ENCODE measurements at regions not wholly inside any gene's neighbourhood (a gene's known extent, or its start where the extent isn't known, plus 50 kb on each side); places are given as distances from the start of the nearest gene placed in this dataset.
A peak's percentile ranks its signal among the peaks of the same experiment; 100 is the strongest.
"Not testable (repeated sequence)": the region's sequence is repeated elsewhere in the genome, so short reads cannot be mapped to it uniquely, and the experiment has no call there.

DNA sequence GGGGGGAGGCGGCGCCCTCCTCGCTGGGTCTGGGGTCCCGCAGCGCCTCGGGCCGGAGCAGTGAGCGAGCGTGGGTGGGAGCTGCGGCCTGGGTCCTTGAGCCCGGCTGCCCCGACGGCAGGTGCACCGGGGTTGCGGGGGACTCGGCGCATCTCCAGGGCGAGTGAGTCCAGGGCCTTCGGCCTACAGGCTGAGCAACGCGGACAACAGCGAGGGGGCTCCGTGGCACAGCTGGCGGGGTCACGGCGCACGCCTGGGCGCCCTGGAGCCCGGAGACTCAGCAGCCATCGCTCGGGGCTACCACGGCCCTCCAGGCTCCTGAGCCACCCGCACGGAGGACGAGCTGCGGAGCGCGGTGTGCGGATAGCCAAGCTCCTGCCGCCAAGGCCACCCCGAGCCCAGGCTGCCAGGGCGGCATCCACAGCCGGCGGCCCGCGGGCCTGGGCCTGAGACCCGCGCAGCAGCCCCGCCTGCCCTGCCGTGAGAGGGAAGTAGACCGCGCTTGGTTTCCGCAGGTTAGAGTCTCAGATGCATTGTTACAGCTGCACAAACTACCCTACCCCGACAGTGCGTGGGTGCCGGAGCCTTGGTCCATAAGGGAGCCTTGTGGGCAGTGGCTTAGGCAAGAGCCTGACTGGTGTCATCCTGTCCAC is 253.9 kb upstream of the SGCG start:
- no peak for DNase-seq
- ATAC-seq (ENCODE audit: poor library complexity): peak; percentile 38
- intact Hi-C loops (cut with DNase I): no loop called here

- ATAC-seq (ENCODE audit: poor library complexity); intact Hi-C loops (cut with DNase I); DNase-seq: not testable (repeated sequence)
Observed at GRCh38 chr13:22927845-22928244, 252.9 kb upstream of the SGCG start.

- DNase-seq: no peak
- intact Hi-C loops (cut with DNase I): no loop called here
- ATAC-seq (ENCODE audit: poor library complexity): no peak
Observed at GRCh38 chr13:22929381-22930126, 251.2 kb upstream of the SGCG start.

DNA sequence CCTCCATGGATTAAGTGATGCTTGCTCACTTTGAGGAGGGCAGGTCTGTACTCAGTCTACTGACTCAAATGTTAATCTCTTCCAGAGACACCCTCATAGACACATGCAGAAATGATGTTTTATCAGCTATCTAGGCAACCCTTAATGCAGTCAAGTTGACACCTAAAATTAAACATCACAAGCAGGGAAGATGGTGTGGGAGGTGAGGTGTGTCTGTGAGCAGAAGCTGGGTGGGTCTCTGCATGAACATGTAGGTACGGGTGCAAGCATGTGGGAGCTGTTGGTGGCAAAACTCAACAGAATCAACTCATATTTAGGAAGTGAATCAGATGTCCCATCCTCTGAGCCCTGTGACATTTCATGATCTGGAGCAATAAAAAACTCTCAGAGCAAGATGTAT is 249.2 kb upstream of the SGCG start:
- no peak for ATAC-seq (ENCODE audit: poor library complexity)
- intact Hi-C loops (cut with DNase I): no loop called here

GRCh38 chr13:22932632-22933412 is 248.0 kb upstream of the SGCG start:
- DNase-seq; intact Hi-C loops (cut with DNase I); ATAC-seq (ENCODE audit: poor library complexity): not testable (repeated sequence)

More for the DNA sequence above, 249.2 kb upstream of the SGCG start:
- no peak for DNase-seq

DNA sequence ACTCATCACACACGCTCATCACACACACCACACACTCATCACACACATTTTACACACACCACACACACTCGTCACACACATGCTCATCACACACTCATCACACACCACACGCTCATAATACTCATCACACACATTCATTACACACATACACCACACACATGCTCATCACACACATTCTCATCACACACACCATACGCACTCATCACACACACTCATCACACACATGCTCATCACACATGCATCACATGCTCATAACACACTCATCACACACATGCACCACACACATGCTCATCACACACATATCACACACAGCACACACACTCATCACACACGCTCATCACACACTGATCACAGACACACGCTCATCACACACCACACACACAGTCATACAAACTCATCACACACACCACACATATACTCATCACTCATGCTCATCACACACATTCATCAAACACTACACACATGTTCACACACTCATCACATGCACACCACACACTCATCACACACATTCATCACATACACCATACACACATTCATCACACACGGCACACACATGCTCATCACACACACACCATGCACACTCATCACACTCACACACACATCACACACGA is 247.1 kb upstream of the SGCG start:
- DNase-seq: no peak
- ATAC-seq (ENCODE audit: poor library complexity): no peak
- intact Hi-C loops (cut with DNase I): no loop called here

- ATAC-seq (ENCODE audit: poor library complexity): no peak
- intact Hi-C loops (cut with DNase I): no loop called here
- no peak for DNase-seq
Observed at GRCh38 chr13:22934744-22935523, 245.8 kb upstream of the SGCG start.

DNA sequence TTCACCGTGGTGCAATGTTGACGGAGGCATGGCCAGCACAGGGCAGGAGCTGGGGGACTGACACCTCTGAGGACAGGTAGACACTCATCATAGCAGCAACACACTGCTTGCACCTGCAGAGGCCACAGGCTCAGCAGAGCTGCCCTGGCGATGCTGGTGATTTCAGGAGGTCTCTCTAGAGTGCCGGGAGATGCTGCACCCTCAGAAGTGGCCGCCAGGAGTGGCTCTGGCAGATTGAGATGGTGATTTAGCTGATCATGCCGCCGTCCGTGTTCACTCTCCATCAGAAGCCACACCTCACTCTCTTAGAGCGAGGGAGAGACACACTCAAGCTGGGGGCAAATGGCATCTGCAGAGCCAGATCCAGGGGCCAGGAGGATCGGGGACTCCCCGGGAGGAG is 244.6 kb upstream of the SGCG start:
- intact Hi-C loops (cut with DNase I): no loop called here
- ATAC-seq (ENCODE audit: poor library complexity) (no peak), DNase-seq (no peak)

GRCh38 chr13:22937241-22937640 is 243.5 kb upstream of the SGCG start:
- ATAC-seq (ENCODE audit: poor library complexity): no peak
- intact Hi-C loops (cut with DNase I): no loop called here
- DNase-seq: no peak

- intact Hi-C loops (cut with DNase I): no loop called here
- no peak for DNase-seq
- no peak for ATAC-seq (ENCODE audit: poor library complexity)
Observed at GRCh38 chr13:22937953-22938352, 242.8 kb upstream of the SGCG start.

- ATAC-seq (ENCODE audit: poor library complexity): no peak
- intact Hi-C loops (cut with DNase I): no loop called here
- DNase-seq: no peak
Observed at GRCh38 chr13:22938576-22938975, 242.2 kb upstream of the SGCG start.

GRCh38 chr13:22939157-22939556 is 241.6 kb upstream of the SGCG start:
- DNase-seq: no peak
- ATAC-seq (ENCODE audit: poor library complexity): no peak

GRCh38 chr13:22940090-22940710 is 240.6 kb upstream of the SGCG start:
- DNase-seq: no peak
- no peak for ATAC-seq (ENCODE audit: poor library complexity)
- intact Hi-C loops (cut with DNase I): no loop called here

More at GRCh38 chr13:22939157-22939556, 241.6 kb upstream of the SGCG start:
- intact Hi-C loops (cut with DNase I): no loop called here

DNA sequence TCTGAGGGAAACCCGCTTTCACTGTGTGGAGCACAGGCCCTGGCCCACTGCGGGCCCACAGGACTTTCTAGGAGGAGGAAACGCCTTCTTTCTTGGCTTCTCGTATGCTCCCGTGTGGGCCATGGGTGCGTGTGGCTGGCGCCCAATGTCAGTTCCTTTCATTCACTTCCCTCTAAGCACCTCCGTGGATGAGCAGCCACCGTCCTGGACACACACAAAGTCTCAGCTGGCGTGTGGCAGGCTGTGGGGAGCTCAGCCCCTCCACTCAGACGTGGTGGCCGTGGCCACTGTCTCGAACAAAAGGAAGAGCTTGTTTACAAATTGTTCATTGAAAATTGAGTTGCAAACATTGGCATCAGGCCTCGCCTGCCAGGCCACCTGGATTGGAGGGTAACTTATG is 240.0 kb upstream of the SGCG start:
- DNase-seq (no peak), ATAC-seq (ENCODE audit: poor library complexity) (no peak)
- intact Hi-C loops (cut with DNase I): no loop called here

DNA sequence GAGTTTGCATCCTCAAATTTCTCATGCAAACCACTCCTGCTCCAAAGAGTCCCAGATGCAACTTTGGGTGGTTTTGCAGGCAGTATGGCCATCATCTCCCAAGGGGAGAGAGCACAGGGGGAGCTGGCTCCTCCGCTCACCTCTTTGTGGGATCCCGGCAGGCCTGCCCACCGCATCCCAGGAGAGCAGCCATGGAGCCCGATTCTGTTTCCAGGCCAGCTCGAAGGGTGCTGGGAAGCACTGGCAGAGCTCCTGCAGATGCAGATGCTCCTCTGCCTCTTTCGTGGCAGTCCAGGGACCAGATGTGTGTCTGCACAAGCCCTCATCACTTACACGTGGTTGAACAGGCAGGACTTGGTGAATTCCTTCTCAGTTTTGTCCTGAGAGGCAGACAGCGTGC is 239.3 kb upstream of the SGCG start:
- ATAC-seq (ENCODE audit: poor library complexity); intact Hi-C loops (cut with DNase I); DNase-seq: not testable (repeated sequence)

DNA sequence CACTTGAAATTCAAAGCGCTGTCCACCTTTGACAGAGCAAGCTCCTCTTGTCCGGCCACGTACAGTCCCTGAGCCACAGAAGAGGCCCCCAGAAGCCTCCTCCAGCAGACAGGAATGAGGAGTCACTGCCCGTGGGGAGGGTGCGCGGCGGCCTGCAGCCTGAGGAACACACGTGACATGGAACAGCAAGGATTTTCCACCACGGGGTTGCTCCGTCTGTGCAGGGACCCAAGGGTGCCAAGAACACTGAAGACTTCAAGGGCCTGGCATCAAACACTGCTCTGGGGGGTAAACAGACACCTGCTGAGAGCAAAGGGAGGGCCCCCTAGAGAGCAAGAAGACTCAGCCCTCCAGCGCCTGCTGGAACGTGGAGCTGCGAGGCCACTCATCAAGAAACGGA is 237.9 kb upstream of the SGCG start:
- intact Hi-C loops (cut with DNase I); DNase-seq; ATAC-seq (ENCODE audit: poor library complexity): not testable (repeated sequence)

DNA sequence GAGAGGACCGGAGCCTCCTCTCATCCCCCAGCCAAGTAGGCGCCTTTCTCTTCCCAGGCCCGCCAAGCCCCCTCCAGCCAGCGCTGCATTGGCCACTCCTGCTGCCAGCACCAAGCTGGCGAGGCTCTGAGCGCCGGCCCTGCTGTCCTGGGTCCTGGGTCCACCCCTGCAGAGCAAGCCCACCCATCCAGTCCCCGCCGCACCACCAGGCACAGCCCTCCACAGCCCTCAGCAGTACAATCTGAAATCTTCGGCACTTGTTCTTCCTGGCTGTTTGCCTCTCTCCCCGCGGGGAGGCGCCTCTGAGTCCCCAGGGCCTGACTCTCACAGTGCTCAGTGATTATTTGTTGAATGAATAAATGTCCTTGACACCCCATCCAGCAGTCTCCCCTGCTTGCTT is 236.4 kb upstream of the SGCG start:
- no peak for DNase-seq
- no peak for ATAC-seq (ENCODE audit: poor library complexity)
- intact Hi-C loops (cut with DNase I): no loop called here
